Colon (tissue), 2 donors: ENCODE measurements at regions not wholly inside any gene's neighbourhood (a gene's known extent, or its start where the extent isn't known, plus 50 kb on each side); places are given as distances from the start of the nearest gene placed in this dataset.

Experiments
- FAIRE-seq: peaks from 2 replicates; lab custom pipeline; 2012; peaks lifted over from hg19 to GRCh38; lab: Jason Lieb, UNC
- donor health status: control.
- donor health status: control.

GRCh38 chr16:51779240-51779639 is 628.2 kb upstream of the SALL1 start:
- no peak for FAIRE-seq

GRCh38 chr16:51773071-51773890 is 622.2 kb upstream of the SALL1 start:
- no peak for FAIRE-seq

GRCh38 chr16:51766739-51767138 is 615.7 kb upstream of the SALL1 start:
- FAIRE-seq: no peak

GRCh38 chr16:51763072-51763661 is 612.1 kb upstream of the SALL1 start:
- FAIRE-seq: no peak

DNA sequence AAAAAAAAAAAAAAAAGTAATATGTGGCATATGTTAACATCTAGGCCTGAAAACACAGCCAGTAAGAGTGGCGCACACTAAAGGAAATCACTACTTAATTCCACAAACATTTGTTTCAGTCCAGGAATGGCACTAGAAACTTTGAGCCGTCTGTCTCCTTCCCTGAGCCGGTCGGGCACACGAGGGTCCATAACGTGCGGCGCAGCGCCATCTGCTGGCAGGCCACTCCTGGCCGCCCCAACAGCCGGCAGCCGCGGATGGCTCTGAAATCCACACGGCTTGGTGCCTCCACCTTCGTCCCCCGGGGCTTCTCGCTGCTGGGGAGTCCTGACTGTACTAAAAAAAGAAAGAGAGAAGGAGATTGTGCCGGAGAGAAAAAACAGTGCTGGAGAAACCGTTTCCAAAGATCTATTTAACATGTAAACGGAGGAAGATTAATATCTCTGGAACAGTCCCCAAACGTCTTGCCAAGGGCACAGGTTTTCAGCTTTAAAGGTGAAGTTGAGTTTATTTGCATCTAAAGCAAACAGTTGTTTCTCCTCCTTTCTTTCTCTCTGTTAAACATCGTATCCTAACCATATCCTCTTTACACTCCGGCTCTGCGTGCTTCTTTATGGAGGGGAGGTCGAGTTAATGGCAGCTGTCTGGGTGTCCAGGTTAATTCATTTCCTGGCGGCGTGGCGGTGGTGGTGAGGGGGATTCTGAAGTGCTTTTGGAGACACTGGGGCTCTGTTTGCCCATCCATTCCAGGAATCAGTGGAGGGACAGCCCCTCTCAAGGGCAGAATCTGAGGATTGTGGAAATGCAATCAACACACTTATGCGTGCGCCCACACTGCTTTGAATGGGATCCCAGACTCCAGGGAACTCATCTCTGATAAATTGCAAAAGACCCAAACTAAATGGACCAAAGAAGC is 611.3 kb upstream of the SALL1 start:
- FAIRE-seq: no peak

GRCh38 chr16:51761001-51761400 is 609.9 kb upstream of the SALL1 start:
- no peak for FAIRE-seq

- no peak for FAIRE-seq
Measured at GRCh38 chr16:51759999-51760398, 608.9 kb upstream of the SALL1 start.

- FAIRE-seq: no peak
Measured at GRCh38 chr16:51759329-51759728, 608.3 kb upstream of the SALL1 start.

DNA sequence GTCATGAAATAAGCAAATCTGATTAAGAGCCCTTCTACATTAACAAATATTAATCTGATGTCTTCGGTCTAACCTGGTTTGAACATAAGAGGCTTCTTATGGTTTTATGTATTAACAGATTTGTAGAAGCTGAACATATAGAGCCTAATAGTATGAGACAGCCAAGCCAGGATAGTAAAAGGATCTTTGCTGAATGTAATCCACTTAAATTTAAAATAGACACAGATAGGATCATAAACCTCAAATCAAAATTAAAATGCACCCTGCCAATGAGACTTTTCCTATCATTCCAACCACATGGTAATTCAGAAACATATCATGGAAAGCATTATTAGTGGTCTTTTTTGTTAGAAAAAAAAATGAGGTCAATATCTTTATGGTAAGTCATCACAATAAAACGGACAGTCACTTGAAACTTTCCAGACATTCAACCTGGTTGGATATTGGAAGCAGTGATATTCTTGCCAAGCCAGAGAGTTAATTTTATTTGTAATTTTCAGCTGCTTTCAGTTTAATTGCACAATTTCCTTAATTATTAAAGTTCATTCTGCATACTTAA is 606.9 kb upstream of the SALL1 start:
- FAIRE-seq: no peak

GRCh38 chr16:51757505-51757904 is 606.4 kb upstream of the SALL1 start:
- FAIRE-seq: no peak

DNA sequence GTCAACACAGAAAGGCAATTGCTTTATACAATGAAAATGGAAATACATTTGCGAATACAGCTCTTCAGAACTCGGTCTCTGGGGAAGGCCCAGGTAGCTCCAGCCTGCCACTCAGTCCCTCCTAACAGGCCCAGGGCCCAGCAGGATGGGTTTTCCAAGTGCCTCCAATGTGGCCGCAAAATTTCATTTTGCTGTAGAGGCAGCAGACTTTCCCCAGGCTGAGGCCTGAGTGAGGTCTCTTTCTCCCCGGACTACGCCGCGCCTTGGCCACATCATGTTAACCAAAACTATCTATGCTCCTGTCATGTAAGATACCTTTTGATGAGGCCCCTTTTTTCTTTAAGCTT is 606.0 kb upstream of the SALL1 start:
- FAIRE-seq: no peak

DNA sequence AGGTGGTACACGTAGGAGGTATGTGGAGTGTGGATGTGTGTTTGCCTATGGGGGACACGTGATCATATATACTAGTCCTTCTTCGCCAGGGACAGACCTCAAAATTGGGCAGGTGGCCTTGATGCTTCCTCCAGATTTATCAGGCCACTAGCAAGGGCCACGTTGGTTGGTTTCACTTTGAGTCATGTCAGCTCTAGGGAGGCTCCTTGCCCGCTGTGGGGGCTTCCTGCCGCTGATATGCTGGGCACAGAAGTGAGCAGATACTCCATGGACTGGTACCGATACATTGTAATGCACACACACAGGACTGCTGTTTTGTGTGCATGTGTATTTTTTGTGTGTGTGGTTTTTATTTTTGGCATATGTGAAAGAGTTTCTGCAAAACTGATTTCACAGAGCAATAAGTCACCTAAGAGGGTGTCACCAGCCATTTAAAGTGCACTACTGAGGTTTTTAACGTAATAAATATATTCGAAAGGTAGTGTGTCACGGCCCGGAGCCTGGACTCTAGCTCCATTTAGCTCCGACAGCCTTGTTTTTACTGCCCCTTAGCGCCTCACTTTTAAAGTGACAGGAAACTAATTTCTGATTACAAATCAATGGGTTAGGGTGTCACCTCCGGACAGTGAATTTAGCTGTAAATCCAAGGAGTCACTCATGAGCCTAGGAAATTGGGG is 605.5 kb upstream of the SALL1 start:
- no peak for FAIRE-seq

DNA sequence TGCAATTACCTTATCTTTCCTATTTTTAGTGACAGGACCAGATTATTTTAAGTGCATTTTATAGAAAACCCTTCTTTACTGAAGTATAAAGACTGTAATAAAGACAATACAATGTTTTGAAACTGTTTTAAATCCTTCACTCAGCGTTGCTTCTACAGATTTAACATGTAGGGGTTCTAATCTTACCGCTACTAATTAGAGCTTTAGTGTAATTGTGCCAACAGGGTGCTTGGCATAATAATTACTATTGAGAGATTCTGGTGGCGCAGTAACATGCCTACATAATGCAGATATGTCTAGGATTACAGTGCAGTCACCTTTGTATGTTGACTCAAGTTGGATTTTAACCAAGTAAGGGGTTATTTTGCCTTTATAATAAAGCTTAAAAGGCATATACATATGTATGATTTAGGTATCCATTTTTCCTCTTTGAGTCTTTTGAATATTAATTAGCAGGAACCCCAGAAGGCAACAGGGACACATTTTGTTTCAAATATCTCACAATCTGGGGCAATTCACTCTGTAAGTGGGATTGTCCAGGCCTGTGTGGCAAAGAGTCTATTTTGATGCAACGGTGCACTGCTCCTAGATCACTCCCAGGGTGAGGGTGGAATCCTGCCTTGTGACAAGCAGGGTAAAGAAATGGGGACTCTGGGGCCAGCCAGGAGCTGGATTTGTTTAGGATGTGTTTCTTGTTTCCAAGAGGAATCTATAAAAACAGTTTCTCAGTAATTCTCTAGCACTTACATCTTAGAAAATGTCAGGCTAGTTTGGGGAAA is 604.7 kb upstream of the SALL1 start:
- FAIRE-seq: no peak

- FAIRE-seq: no peak
Measured at GRCh38 chr16:51755039-51755501, 604.0 kb upstream of the SALL1 start.

DNA sequence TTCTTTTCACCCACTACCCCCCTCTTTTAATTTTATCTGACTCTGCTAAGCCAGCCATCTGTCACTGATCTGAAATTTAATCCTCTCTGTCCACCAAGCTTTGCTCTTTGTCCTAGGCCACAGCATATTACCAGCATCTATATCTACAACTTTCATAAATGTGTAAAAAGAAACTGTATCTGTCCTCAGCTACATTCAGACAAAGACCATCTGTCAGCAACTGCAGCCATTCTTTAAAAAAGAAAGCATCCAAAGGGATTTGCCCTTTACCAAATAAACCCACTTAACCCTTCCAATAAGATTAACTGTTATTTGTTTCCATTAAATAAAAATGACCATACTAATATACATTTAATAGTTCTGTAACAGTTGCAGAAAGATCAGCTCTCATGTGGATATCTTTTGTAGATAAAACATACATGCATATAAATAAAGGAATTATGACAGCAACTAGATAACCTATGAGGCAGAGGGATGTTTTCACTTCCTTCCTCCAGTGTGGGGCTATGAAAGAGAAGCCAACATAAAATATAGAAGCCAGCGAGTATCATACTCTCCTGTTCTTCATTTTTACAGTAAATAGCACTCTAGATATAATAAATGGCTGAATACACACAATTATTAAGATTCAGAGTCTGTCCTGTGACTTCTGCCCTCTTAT is 602.5 kb upstream of the SALL1 start:
- no peak for FAIRE-seq

GRCh38 chr16:51752438-51752995 is 601.4 kb upstream of the SALL1 start:
- FAIRE-seq: no peak

- no peak for FAIRE-seq
Measured at GRCh38 chr16:51747329-51747728, 596.3 kb upstream of the SALL1 start.

GRCh38 chr16:51734220-51734619 is 583.1 kb upstream of the SALL1 start:
- FAIRE-seq: no peak

DNA sequence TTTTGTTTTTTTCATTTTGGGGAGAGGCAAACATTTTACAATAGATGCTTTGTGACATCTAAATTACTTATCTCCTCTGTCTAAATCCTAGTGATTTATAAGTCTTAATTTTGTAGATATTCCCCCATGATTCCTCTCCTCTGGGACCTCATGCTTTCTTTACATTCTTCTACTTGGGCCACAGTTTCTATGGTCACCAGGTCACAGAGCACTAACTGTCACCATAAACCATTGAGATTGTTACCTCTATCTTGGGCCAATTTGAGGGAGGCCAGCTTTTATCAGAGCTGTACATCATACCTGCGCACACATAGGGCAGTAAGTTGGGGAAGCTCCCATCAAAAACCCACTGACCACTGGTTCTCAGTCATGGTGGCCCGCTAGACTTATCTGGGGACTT is 582.1 kb upstream of the SALL1 start:
- no peak for FAIRE-seq

DNA sequence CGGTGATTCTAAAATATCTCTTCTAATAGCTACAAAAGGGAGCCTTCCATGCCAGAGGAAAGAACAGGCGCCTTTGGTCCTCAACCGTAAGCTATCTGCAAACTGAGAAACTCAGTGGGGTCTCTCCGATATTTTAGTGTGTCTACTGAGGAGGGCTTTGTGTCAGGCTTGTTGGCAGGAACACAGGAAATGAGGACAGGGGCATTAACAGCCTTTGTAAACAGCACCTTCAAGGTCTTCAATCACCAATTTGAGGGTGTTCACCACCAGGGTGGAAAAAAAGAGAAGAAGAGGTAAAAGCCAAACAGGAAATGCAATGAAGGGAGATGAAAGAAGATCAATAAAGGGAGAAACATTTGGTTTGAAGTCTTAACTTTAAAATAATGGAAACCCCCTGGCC is 580.1 kb upstream of the SALL1 start:
- FAIRE-seq: no peak
